T-helper 22 cell (primary cell): ENCODE measurements at regions not wholly inside any gene's neighbourhood (a gene's known extent, or its start where the extent isn't known, plus 50 kb on each side); places are given as distances from the start of the nearest gene placed in this dataset.
"Not testable (repeated sequence)": the region's sequence is repeated elsewhere in the genome, so short reads cannot be mapped to it uniquely, and the experiment has no call there.

ENCODE experiments used
- DNase-seq: peaks from one replicate; pipeline ENCODE4 v3.0.0-alpha.2; 2020; ENCODE audit warnings: low read depth

DNA sequence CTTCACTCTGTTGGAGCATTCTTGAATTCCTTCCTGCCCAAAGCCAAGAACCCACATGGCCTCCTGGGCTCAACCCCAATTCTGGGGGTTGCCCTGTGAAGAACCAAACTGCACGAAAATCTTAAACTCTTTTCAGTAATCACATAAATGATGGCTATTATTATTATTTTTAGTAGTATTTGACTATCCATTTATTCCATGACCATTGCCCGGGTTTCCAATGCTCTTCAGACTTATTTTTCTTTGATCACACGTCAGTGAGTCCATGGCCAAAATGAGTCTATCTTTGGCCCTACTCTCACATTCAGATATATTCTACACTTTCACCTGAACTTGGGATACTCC is 185.9 kb downstream of the AVL9 start:
- no peak for DNase-seq

DNA sequence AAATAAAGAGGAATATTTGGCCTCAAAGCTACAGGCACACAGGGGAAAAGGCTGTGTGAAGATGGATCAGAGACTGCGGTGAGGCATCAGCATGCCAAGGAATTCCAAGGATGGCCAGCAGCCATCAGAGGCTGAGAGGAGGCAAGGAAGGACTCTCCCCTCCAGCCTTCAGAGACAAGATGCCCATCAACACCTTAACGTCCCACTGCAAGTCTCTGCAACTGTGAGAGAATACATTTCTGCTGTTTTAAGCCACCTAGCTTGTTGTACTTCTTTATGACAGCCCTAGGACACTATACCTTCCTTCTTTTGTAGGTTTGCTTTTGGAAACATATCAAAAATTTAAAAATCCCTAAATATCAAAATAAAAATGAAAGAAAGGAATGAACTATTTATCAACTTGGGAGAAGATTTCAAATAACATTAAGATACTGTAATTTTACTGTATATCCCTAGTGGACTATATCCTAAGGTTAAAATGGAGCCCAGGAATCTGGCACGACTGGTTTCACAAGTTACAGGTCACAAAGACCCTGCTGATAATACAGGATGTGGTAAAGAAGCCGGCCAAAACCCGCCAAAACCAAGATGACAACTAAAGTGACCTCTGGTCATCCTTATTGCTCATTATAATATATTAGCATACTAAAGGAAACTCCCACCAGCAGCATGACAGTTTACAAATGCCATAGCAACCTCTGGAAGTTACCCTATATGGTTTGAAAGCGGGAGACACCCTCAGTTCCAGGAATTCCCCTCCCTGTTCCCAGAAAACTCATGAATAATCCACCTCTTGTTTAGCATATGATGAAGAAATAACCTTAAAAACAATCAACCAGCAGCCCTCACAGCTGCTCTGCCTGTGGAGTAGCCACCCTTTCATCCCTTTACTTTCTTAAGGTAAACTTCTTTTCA is 185.2 kb downstream of the AVL9 start:
- no peak for DNase-seq

DNA sequence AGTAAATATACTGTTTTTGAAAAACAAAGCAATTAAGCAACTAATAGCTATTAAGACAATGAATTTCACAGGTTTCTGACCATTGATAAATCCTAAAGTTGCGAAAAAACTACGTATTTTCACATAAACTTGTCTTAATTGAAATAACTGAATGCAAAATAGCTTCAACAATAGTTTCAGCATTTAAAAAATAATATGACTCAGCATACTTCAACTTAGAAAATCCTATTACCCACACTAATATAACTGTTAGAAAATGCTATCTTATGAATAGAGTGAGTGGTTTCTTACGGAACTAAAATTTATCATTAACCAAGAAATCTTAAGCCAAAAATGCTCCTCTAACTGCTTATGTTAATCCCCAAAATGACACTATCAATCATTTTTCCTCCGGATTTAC is 183.9 kb downstream of the AVL9 start:
- no peak for DNase-seq

DNA sequence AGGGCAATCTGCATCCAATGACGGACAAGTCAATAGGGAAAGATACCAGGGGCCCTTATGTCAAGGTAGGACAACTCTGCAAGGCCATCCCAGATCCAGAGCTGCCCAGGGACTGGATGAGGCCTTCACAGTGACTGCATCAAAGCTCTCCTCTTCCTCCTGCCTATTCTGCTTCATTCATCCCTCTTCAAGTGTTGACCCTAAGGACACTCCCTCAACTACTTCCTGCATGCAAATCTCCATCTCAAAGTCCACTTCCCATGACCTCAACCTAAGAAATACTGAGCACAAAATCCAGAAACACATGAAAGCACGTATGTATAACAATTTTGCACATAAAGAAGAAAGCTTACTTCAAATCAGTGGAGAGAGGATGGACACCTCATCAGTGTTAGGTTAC is 182.3 kb downstream of the AVL9 start:
- DNase-seq = no peak

DNA sequence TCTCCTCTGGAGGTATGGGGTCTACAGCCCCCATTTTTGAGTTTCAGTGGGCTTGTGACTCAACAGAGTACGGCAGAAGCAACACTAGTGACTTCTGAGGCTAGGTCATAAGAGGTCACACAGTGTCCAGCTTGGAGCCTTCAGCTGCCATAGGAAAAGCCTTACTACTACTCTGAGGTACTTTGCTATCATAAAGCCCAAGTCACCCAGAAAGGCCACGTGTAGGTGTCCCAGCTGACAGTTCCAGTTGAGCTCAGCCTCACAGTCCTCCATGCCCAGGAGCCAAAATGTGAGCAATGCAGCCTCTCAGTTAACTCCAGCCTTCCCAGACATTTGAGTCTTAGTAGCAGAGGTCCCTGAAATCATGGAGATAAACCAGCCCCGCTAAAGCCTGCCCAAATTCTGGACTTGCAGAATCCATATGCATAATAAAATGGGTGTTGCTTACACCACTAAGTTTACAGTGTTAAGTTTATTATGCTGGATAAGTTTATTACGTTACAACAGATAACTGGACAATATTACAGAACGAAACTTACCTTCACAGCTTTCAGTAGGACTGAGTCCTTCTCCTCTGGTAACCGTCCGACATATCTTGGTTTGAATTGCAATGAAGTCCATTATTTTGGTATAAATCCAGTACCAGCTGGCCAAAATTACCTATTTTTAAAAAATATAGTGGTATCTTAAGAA is 181.1 kb downstream of the AVL9 start:
- no peak for DNase-seq

DNA sequence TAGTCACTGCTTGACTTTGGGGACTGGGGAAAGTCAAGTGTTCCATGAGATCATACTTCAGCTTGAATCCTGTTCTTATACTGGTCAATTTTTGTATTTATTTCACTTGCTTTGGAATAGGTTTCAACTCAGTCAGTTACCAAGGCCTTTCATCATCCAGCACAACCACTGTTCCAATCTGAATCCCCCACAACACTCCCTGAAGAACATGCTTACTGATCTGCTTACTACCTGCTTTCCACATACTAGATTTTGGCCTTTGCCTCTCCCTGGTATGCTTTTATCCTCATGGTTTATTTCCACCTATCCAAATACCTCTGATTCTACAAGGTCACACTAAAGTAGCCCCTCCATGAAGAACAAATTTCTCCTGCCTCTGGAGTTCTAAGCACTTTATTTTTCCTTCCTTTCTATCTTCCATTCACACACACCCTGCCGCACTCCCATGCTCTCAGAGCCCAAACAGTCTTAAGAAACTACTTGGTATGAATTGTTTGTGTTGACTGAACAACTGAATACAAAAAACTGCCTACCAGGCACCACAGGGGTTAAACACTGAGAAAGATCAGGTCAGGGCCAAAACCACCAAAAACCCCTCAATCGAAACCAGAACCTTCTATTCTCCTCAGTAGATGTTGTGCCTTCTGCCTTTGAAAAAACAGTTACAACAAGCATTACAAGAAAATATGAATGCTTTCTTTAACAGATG is 178.1 kb downstream of the AVL9 start:
- DNase-seq = no peak

DNA sequence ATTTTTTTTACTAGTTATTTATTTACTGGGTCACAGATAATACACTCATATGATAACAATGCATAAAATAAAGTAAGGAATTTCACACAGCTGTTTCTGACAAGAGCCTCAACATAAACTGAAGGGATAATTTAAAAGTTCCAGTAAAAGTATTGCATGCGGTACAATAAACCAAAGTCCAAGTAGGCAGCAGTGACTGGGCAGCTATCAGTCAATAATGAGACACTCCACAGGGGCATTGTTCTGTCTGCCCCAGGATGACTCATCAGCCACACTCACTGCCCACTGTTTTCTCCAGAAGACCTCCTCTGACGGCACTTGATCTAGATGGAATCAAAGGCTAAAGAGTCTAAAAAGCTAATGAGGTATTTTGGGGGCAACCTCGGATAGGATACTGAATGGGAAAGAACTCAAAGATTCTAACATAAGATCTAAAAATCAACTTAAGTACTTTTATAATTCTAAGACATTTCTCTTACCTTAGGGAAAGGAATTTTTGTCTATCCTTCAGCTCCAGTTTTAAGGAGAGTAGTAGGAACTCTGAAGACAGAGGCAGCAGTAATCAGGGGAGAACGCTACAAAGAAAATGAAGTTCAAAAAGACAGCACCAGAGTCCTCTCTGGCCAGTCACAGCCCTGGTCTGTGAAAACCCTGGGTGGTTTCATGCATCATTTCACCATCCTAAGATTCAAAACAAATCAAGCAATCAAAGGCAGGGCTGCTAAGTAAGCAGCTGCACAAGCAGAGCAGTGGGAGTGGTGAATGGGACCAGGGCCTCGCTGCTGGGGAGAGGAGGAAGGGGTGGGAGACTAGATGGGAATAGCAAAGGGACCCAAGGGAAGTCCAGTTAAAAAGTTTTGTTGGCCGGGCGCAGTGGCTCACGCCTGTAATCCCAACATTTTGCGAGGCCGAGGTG is 175.1 kb downstream of the AVL9 start:
- DNase-seq = no peak

DNA sequence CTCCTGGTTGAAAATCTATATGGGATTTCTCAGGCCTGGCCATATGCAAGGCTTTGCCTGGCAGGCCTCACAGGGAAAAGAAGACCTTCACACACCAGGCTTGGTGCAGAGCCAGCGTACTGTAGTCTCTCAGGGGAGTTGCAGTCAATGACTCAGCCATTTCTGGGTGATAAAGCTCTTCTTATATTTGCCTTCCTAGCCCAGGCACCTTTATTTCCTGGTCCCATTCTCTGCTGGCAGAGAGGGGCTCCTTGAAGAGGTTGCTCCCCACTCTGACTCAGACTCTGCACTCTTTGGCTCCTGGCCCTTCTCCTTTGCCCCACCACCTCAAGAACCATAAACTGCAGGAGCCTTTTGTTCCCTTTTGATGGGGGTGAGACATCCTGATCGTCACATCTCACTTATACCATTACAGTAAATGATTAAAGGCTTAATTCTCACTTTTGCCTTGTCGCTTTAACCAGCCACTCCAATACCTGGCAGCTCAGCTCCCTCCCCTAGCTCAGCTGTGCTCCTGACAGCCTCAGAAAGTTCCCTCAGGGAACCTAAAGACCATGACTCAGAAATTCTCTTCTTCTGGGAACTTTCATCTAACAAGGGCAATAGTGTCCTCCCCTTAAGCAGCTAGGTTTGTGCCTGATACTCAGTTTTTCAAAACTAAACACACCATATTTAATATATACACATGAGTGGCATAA is 174.0 kb downstream of the AVL9 start:
- not testable (repeated sequence) for DNase-seq

DNA sequence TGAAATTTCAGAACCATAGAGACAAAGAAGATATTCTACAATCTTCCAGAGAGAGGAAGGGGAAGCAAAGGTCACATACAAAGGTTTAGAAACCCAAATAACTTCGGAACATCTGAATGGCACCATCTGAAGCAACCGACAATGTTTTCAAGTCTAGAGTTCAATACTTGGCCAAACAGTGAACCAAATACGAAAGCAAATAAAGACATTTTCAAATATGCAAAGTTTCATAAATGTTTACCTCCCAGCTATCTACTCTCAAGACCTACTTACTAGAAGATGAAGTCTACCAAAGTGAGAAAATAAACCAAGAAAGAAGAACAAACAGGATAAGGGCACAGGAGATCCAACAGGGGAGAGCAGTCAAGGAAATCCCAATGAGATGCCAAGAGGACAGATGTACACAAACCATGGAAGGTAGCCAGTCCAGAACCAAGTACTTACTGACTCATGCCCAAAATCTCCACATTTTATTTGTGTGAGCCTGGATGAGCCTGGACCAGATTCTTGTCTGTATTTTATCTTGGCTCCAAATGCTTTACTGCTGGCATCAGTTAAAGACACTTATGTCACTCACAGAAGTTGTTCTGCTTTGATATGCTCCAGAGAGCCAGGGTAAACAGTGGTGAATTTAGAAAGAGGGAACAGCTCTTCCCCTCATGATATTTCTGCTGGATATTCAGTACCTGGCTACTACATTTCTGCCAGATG is 173.3 kb downstream of the AVL9 start:
- not testable (repeated sequence) for DNase-seq

DNA sequence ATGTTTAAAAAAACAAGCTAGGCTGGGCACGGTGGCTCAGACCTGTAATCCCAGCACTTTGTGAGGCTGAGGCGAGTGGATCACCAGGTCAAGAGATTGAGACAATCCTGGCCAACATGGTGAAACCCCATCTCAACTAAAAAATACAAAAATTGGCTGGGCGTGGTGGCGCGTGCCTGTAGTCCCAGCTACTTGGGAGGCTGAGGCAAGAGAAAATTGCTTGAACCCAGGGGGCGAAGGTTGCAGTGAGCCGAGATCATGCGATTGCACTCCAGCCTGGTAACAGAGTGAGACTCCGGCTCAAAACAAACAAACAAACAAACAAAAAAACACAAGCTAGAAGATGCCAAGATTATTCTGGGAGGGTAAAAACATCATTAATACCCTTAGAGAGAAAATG is 172.3 kb downstream of the AVL9 start:
- DNase-seq = not testable (repeated sequence)

DNA sequence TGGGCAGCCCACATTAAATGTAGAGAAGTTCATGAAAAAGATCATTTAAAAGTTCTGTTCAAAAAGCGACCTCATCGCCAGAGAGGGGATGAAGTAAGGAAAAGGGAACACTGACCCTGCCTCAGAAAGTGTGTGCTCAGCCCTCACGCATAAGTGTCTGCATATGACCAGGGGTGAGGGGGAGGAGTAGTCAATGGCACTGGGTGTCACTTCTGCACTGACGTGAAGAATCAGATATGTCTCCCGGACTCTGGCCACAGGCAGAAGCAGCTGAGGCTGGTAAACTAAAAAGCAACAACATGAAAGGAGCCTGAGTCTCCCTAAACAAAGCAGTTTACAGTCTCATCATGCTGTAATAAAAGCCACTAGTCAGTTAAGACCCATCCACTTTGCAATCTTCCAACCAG is 168.5 kb downstream of the AVL9 start:
- not testable (repeated sequence) for DNase-seq

DNA sequence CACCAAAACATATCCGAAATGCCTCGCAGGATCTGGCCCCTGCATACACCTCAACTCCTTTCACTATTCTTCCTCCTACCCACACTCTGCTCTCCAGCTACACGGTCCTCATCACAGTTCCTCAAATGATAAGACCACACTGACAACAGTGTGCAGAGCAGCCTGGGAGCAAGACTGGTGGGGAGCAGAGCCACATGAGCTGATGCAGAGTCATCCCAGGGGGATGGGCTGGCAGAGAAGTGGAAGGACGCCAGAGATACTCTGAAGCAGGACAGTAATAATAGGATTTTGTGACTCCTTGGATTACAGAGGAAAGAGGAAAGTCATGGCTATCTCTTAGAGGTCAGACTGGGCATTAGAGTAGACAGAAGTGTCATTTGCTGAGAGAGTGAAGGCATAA is 167.2 kb downstream of the AVL9 start:
- DNase-seq = not testable (repeated sequence)

DNA sequence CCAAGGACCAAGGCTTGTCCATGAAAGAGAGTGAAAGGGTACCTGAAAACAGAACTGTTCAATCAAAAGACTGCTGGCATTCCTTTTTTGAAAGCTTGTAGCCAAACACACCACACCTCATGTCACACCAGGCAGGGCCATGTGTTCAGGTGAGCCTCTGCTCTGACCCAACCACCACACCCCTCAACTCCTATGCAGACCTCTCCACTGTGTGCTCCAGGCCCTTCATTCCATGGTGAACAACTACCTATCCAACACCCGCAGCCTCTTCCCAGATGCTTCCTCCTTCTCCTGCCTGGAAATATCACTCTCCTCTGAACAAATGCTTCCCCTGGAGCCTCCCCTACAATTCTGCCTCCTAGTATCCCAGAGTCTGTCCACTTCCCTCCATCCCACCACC is 166.6 kb downstream of the AVL9 start:
- DNase-seq = no peak

DNA sequence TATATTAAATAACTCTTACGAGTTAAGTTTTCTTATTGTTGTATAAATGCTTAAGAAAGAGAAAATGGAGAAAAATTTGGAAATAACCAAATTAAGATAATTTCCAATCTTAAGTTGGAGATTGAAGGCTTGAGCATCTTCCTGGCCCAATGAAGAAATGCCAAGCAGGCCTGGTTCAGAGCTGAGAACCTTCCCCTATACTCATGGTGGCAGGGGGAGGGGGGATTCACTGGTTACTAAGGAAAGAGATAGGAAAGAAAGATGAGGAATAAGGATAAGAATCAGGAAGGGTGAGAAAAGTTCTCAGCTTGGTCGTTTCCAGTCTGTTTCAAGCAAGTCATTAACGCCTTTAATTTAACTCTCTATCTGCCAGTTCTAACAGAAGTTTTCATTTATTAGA is 166.2 kb downstream of the AVL9 start:
- no peak for DNase-seq

DNA sequence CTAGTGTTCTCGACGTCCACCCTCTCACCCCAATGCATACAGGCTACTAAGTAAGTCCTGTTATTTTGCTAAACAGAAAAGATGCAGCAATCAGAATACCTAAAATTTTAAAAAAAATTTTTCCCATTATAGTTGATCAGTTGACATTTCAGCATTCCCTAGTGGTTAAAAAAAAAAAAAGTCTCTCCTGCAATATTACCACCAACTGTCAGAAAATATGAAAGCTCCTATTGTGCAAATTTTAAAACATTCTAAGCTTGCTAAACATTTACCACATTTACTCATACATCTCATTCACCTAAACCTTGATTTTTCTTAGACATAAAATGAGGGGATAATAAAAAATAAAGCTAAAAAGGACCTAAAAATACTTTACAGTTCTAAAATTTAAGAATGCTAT is 165.6 kb downstream of the AVL9 start:
- no peak for DNase-seq

DNA sequence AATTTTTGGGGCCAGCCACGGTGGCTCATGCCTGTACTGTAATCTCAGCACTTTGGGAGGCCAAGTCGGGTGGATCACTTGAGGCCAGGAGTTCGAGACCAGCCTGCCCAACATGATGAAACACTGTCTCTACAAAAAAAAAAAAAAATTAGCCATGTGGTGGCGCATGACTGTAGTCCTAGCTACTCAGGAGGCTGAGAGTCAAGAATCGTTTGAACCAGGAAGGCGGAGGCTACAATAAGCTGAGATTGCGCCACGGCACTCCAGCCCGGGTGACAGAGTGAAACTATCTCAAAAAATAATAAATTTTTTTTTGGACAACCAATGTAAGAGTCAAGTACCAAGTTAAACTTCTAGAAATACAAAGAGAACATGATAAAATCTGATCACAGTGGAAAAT is 164.6 kb downstream of the AVL9 start:
- no peak for DNase-seq

DNA sequence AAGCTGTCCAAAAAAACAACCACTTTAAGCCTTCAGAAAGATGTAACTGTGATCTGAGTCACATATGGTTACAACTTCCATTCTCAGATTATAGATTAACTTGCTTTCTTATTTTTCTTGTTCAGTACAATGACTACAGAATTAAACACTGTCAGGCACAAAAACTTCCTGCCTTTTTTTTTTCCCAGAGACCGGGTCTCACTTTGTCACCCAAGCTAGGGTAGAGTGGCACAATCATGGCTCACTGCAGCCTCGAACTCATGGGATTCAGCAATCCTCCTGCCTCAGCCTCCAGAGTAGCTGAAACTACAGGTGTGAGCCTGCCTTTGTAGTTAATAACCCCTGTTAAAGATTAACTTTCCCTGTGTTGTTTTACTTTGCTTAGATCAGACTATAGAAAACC is 163.2 kb downstream of the AVL9 start:
- DNase-seq = no peak

DNA sequence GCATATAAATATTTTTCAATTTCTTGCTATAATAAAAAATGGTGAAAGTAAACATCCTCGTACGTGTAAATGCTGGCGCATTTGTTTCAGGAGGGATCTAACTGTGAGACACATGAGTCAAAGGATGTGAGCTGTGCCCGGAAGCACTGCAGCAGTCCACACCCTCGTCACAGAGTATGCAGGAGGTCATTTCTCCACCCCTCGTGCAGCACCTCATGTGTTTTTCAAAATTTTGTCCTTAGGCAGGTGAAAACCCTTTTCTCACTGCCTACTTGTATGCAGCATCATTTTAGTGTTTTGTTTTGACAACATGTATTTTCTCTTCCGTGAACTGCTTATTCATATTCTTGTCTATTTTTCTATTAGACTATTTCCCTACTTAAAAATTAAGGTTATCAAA is 162.7 kb downstream of the AVL9 start:
- no peak for DNase-seq

DNA sequence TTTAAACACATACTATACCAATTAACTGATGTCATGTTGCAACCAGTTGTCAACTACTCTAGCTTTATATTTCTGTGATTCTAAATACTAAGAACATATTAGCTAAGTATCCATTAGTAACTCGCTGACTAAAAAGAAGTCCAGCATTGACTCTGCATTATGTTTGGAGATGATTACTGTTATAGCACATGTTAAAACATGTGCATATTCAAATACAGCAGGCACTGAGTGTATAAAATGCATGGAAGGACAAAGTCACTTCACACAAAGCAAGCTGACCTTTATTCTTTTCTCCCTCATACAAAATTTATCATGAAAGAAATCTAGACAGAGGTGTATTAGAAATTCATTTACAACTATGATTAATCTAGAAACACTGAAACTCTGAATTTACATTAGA is 159.3 kb downstream of the AVL9 start:
- not testable (repeated sequence) for DNase-seq

DNA sequence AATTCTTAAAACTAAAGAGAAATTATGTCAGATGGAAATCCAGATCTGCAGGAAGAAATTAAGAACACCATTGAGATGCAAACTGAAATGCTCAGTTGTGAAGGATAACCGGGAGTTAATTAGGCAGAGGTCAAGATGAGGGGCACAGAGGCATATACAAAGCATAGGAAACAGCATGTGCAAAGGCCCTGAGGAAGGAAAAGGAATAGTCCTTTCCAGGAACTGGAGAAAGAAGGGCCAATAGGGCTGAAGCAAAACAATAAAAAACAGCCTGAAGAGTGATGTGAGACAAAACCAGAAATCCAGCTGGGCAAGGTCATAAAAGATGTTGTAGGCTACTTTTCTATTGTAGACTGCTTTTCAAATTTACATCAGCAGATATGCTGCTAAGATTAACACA is 155.1 kb downstream of the AVL9 start:
- not testable (repeated sequence) for DNase-seq
